NCI-H2227 (cell line): ENCODE measurements at regions not wholly inside any gene's neighbourhood (a gene's known extent, or its start where the extent isn't known, plus 50 kb on each side); places are given as distances from the start of the nearest gene placed in this dataset.

Source experiments
- DNase-seq: peaks from one replicate; lab custom pipeline; 2025; ENCODE audit not compliant: unreplicated experiment; lab: John Stamatoyannopoulos, UW

GRCh38 chr16:65869261-65869660 lies 497.2 kb upstream of the CDH5 start:
- no peak for DNase-seq

- no peak for DNase-seq
These were observed 499.1 kb upstream of the CDH5 start for GRCh38 chr16:65867276-65867960.

GRCh38 chr16:65863236-65863635 lies 503.3 kb upstream of the CDH5 start:
- DNase-seq: no peak

GRCh38 chr16:65861131-65861731 lies 505.3 kb upstream of the CDH5 start:
- no peak for DNase-seq

- DNase-seq: no peak
These were observed 511.0 kb upstream of the CDH5 start for GRCh38 chr16:65855171-65856145.

- no peak for DNase-seq
These were observed 520.3 kb upstream of the CDH5 start for GRCh38 chr16:65846210-65846602.

GRCh38 chr16:65845466-65846209 lies 520.9 kb upstream of the CDH5 start:
- no peak for DNase-seq

- DNase-seq: no peak
These were observed 522.5 kb upstream of the CDH5 start for GRCh38 chr16:65843941-65844340.

GRCh38 chr16:65842067-65842466 lies 524.4 kb upstream of the CDH5 start:
- no peak for DNase-seq

GRCh38 chr16:65838001-65838400 lies 528.5 kb upstream of the CDH5 start:
- DNase-seq: no peak

GRCh38 chr16:65837464-65837863 lies 529.0 kb upstream of the CDH5 start:
- DNase-seq: no peak

- DNase-seq: no peak
These were observed 531.8 kb upstream of the CDH5 start for GRCh38 chr16:65834688-65835087.

- DNase-seq: no peak
These were observed 533.2 kb upstream of the CDH5 start for GRCh38 chr16:65833171-65833871.

GRCh38 chr16:65832679-65833078 lies 533.8 kb upstream of the CDH5 start:
- no peak for DNase-seq

GRCh38 chr16:65831903-65832666 lies 534.4 kb upstream of the CDH5 start:
- DNase-seq: no peak

GRCh38 chr16:65829076-65829475 lies 537.4 kb upstream of the CDH5 start:
- DNase-seq: no peak

GRCh38 chr16:65828296-65828695 lies 538.2 kb upstream of the CDH5 start:
- no peak for DNase-seq

GRCh38 chr16:65827231-65827630 lies 539.3 kb upstream of the CDH5 start:
- DNase-seq: no peak

GRCh38 chr16:65825191-65825856 lies 541.2 kb upstream of the CDH5 start:
- no peak for DNase-seq
